Omental fat pad (tissue), 3 donors: ENCODE measurements at regions not wholly inside any gene's neighbourhood (a gene's known extent, or its start where the extent isn't known, plus 50 kb on each side); places are given as distances from the start of the nearest gene placed in this dataset.

Experiments used
- ATAC-seq: fragments of 150-250 bp; one replicate; pipeline ENCODE4 v1.9.1; 2016; ENCODE audit warnings: mild to moderate bottlenecking, moderate library complexity; ENCODE audit not compliant: low FRiP score
- DNase-seq: peaks from one replicate; pipeline ENCODE4 v3.0.0-alpha.2; 2019; ENCODE audit warnings: low spot score
- CTCF ChIP-seq, 3 donors: fragments of 450-650 bp; IDR thresholded peaks; one replicate each; pipeline ENCODE4 v1.5.1; 2016 to 2017; ENCODE audit warnings: antibody characterized with exemption in 3 of 3, mild to moderate bottlenecking in 3 of 3, moderate library complexity in 2 of 3

DNA sequence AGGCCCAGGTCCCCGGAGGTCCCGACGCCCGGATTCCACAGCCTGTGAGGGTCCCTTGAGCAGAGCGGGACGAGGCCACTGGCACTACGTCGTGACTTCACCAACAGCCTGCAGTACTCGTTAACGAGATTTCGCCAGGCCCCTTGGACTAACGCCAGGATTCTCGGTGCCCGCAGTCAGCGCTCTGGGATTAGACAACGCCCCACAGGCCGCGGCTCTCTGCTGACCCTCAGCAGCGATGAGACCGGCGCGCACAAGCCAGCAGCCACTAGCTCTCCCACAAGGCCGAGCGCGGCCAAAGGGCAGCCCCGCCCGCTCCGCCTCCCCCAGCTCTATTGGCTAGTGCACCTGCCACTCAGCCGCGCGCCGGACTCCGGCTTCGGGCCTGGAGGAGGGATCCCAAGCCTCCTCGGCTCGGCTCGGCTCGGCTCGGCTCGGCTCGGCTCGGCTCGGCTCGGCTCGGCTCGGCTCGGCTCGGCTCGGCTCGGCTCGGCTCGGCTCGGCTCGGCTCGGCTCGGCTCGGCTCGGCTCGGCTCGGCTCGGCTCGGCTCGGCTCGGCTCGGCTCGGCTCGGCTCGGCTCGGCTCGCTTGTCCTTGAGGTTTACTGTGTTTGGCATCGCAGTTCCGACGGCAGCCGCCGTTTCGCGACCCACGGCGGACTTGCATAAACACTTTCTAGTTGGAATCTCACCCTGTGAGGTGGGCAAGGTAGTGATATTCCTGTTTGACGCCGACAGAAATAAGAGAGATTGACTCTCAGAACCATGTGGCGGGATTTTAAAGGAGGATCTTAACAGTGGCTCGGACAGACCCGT lies 231.7 kb upstream of the SERP2 start:
- no peak for TF ChIP-seq CTCF (IDR thresholded peaks at IDR 0.05)
- peak; percentile 100 for ATAC-seq
- peak; percentile 91 for DNase-seq

GRCh38 chr13:44142540-44142867 lies 231.1 kb upstream of the SERP2 start:
- ATAC-seq (peak; percentile 18), DNase-seq (no peak)
- TF ChIP-seq CTCF (IDR thresholded peaks at IDR 0.05): no peak

GRCh38 chr13:44142941-44143665 lies 230.5 kb upstream of the SERP2 start:
- TF ChIP-seq CTCF (IDR thresholded peaks at IDR 0.05): no peak
- ATAC-seq (no peak), DNase-seq (no peak)

DNA sequence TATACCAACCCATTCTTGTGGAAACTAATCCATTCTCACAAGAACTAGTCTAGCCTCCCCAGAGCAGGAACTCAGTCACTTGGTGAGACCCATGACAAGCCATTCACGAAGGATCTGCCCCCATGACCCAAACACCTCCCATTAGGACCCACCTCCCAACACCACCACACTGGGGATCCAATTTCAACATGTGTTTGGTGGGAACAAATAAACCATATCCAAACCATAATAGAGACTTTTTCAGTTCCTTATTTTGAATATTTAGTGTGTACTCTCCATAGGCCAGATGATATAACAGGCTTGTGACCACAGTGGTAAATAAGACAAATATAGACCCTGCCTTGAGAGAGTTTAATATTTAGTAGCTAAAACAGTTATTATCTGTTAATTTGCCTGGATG lies 227.5 kb upstream of the SERP2 start:
- no peak for DNase-seq
- TF ChIP-seq CTCF (IDR thresholded peaks at IDR 0.05): no peak

GRCh38 chr13:44147233-44147632 lies 226.4 kb upstream of the SERP2 start:
- no peak for DNase-seq
- TF ChIP-seq CTCF (IDR thresholded peaks at IDR 0.05): no peak
- ATAC-seq: no peak

More for the DNA sequence above, 227.5 kb upstream of the SERP2 start:
- ATAC-seq: no peak

- TF ChIP-seq CTCF (IDR thresholded peaks at IDR 0.05): no peak
- DNase-seq (no peak), ATAC-seq (no peak)
Observed at GRCh38 chr13:44147648-44148047, 226.0 kb upstream of the SERP2 start.
